H1 (cell line): ENCODE measurements at regions not wholly inside any gene's neighbourhood (a gene's known extent, or its start where the extent isn't known, plus 50 kb on each side); places are given as distances from the start of the nearest gene placed in this dataset.

ENCODE experiments used
- CTCF ChIA-PET: fragments of 300-600 bp; sonication (Branson Sonifier 250); formaldehyde crosslinking; loops from one replicate; lab custom pipeline; 2021; ENCODE audit not compliant: partially characterized antibody; lab: Charles Lee
- POLR2A ChIA-PET: fragments of 300-600 bp; sonication (Branson Sonifier 250); formaldehyde crosslinking; loops from one replicate; lab custom pipeline; 2021; ENCODE audit warnings: inconsistent platforms; ENCODE audit not compliant: partially characterized antibody; lab: Charles Lee
- DNase-seq, 2 experiments: peaks; one replicate each; pipeline versions ENCODE4 v3.0.0 to v3.0.0-alpha.2; 2010 to 2022; ENCODE audit warnings: low spot score in 2 of 2, low read depth in 1 of 2, mixed read lengths in 1 of 2
- FAIRE-seq: peaks from 2 replicates; lab custom pipeline; 2011; peaks lifted over from hg19 to GRCh38; lab: Jason Lieb, UNC
- H2AFZ ChIP-seq: 2 replicates; pipeline ENCODE4 v1.8.1; 2012; ENCODE audit warnings: low read length, inconsistent platforms
- H2AK5ac ChIP-seq: 2 replicates; pipeline ENCODE4 v1.6.1; 2013; ENCODE audit warnings: low read depth, low read length
- H2BK120ac ChIP-seq: replicated peaks from 2 replicates; pipeline ENCODE3; 2013; ENCODE audit warnings: low read depth, low read length, inconsistent platforms
- H2BK12ac ChIP-seq: 2 replicates; pipeline ENCODE4 v1.6.1; 2013; ENCODE audit warnings: low read depth, low read length
- H2BK15ac ChIP-seq: 2 replicates; pipeline ENCODE4 v1.6.1; 2013; ENCODE audit warnings: low read length
- H2BK20ac ChIP-seq: 2 replicates; pipeline ENCODE4 v1.6.1; 2013; ENCODE audit warnings: low read length
- H2BK5ac ChIP-seq: 2 replicates; pipeline ENCODE4 v1.6.1; 2013; ENCODE audit warnings: low read depth, low read length
- H3K14ac ChIP-seq: 2 replicates; pipeline ENCODE4 v1.6.1; 2013; ENCODE audit warnings: inconsistent platforms; ENCODE audit not compliant: insufficient read length
- H3K18ac ChIP-seq: 2 replicates; pipeline ENCODE4 v1.6.1; 2013; ENCODE audit warnings: low read length; ENCODE audit errors: extremely low read depth
- H3K23ac ChIP-seq: 2 replicates; pipeline ENCODE4 v1.6.1; 2013; ENCODE audit warnings: inconsistent platforms; ENCODE audit not compliant: insufficient read length
- H3K23me2 ChIP-seq: 2 replicates; pipeline ENCODE4 v1.6.1; 2013; ENCODE audit warnings: low read depth, low read length
- H3K27ac ChIP-seq: 2 replicates; pipeline ENCODE4 v1.6.1; 2011; ENCODE audit warnings: low read depth, low read length, inconsistent platforms
- H3K27me3 ChIP-seq, 4 experiments: replicated peaks in 1 of 4; 1 replicate in 1 of 4; 2 replicates in 3 of 4; pipeline versions ENCODE4 v1.6.1 to v1.8.1; 2011 to 2013; ENCODE audit warnings: low read length in 3 of 4, mild to moderate bottlenecking in 3 of 4, inconsistent platforms in 2 of 4, mixed read lengths in 2 of 4, moderate library complexity in 1 of 4; ENCODE audit not compliant: control insufficient read depth in 3 of 4, insufficient read depth in 3 of 4; ENCODE audit errors: extremely low read depth in 1 of 4
- H3K36me3 ChIP-seq, 4 experiments: 2 replicates each; pipeline versions ENCODE4 v1.6.1 to v1.8.1; 2011 to 2013; ENCODE audit warnings: mild to moderate bottlenecking in 4 of 4, low read length in 3 of 4, moderate library complexity in 2 of 4, control low read depth in 1 of 4, inconsistent platforms in 1 of 4; ENCODE audit not compliant: insufficient read depth in 4 of 4, control insufficient read depth in 2 of 4
- H3K4ac ChIP-seq: replicated peaks from 2 replicates; pipeline ENCODE3; 2013; ENCODE audit warnings: low read length, low read depth, mixed read lengths, inconsistent platforms; ENCODE audit not compliant: insufficient read length
- H3K4me1 ChIP-seq, 4 experiments: replicated peaks in 1 of 4; 1 replicate in 1 of 4; 2 replicates in 3 of 4; pipeline versions ENCODE4 v1.6.1 to v1.8.1; 2011 to 2013; ENCODE audit warnings: low read length in 3 of 4, inconsistent platforms in 2 of 4, mixed read lengths in 1 of 4; ENCODE audit not compliant: insufficient read depth in 4 of 4, control insufficient read depth in 3 of 4
- H3K4me2 ChIP-seq, 2 experiments: 2 replicates each; pipeline versions ENCODE4 v1.6.1 to v1.8.1; 2011 to 2013; ENCODE audit warnings: low read depth in 2 of 2, low read length in 2 of 2, control low read depth in 1 of 2, inconsistent platforms in 1 of 2, mild to moderate bottlenecking in 1 of 2; ENCODE audit not compliant: insufficient read depth in 1 of 2
- H3K4me3 ChIP-seq, 4 experiments: fragments of 200-600, 300-600 bp in 1 of 4; sonication (generic), shearing (Covaris generic), sonication (Bioruptor Twin) in 1 of 4; 2 replicates each; pipeline versions ENCODE4 v1.5.1 to v1.8.1; 2011 to 2016; ENCODE audit warnings: low read length in 4 of 4, low read depth in 3 of 4, control low read depth in 2 of 4, inconsistent platforms in 2 of 4, mild to moderate bottlenecking in 2 of 4, mixed read lengths in 1 of 4, moderate library complexity in 1 of 4; ENCODE audit not compliant: insufficient read depth in 2 of 4; ENCODE audit errors: extremely low read depth in 1 of 4
- H3K56ac ChIP-seq: replicated peaks from 2 replicates; pipeline ENCODE3; 2013; ENCODE audit warnings: low read depth, mild to moderate bottlenecking, mixed read lengths, low read length, inconsistent platforms; ENCODE audit not compliant: insufficient read length
- H3K79me1 ChIP-seq: 2 replicates; pipeline ENCODE4 v1.6.1; 2013; ENCODE audit warnings: low read depth, low read length, control low read depth
- H3K79me2 ChIP-seq, 2 experiments: 2 replicates each; pipeline versions ENCODE4 v1.6.1 to v1.8.1; 2012 to 2013; ENCODE audit warnings: low read length in 2 of 2, mild to moderate bottlenecking in 2 of 2, inconsistent platforms in 1 of 2; ENCODE audit not compliant: insufficient read depth in 2 of 2, control insufficient read depth in 1 of 2
- H3K9ac ChIP-seq, 4 experiments: replicated peaks in 1 of 4; 1 replicate in 1 of 4; 2 replicates in 3 of 4; pipeline versions ENCODE4 v1.6.1 to v1.8.1; 2011 to 2013; ENCODE audit warnings: low read depth in 3 of 4, low read length in 3 of 4, control low read depth in 2 of 4, mild to moderate bottlenecking in 2 of 4, moderate library complexity in 2 of 4, inconsistent platforms in 1 of 4; ENCODE audit errors: extremely low read depth in 1 of 4
- H3K9me3 ChIP-seq, 2 experiments: 2 replicates each; pipeline versions ENCODE4 v1.6.1 to v1.8.1; 2012 to 2013; ENCODE audit warnings: mild to moderate bottlenecking in 2 of 2, moderate library complexity in 2 of 2, control low read depth in 1 of 2, inconsistent platforms in 1 of 2, low read depth in 1 of 2, low read length in 1 of 2, mixed read lengths in 1 of 2; ENCODE audit not compliant: insufficient read depth in 2 of 2
- H4K20me1 ChIP-seq, 2 experiments: replicated peaks in 1 of 2; 2 replicates each; pipeline versions ENCODE3 to v1.8.1; 2011 to 2013; ENCODE audit warnings: inconsistent platforms in 2 of 2, low read length in 2 of 2, mild to moderate bottlenecking in 1 of 2; ENCODE audit not compliant: insufficient read depth in 2 of 2, control insufficient read depth in 1 of 2
- H4K5ac ChIP-seq: 2 replicates; pipeline ENCODE4 v1.6.1; 2013; ENCODE audit warnings: low read length, low read depth, mixed read lengths, inconsistent platforms; ENCODE audit not compliant: insufficient read length
- H4K8ac ChIP-seq: 2 replicates; pipeline ENCODE4 v1.8.0; 2013; ENCODE audit warnings: mild to moderate bottlenecking, moderate library complexity, low read length, inconsistent platforms; ENCODE audit not compliant: insufficient read depth; ENCODE audit errors: extremely low read depth
- H4K91ac ChIP-seq: replicated peaks from 2 replicates; pipeline ENCODE3; 2013; ENCODE audit warnings: low read length, mixed read lengths, inconsistent platforms; ENCODE audit not compliant: insufficient read length
- ASH2L ChIP-seq: fragments of 200-600, 300-600 bp; sonication (generic); IDR thresholded peaks from one replicate; pipeline ENCODE4 v1.7.1; 2017; ENCODE audit warnings: low read length
- BACH1 ChIP-seq: IDR thresholded peaks from 2 replicates; pipeline ENCODE4 v1.6.1; 2012; ENCODE audit warnings: low read length, improper control_type of control experiment
- BRCA1 ChIP-seq: IDR thresholded peaks from 2 replicates; pipeline ENCODE4 v1.6.1; 2012; ENCODE audit warnings: low read depth, low read length, improper control_type of control experiment
- EGR1 ChIP-seq: IDR thresholded peaks from 2 replicates; pipeline ENCODE4 v1.6.1; 2011; ENCODE audit warnings: low read depth, low read length, borderline replicate concordance
- FOSL1 ChIP-seq: IDR thresholded peaks from 2 replicates; pipeline ENCODE4 v1.6.1; 2011; ENCODE audit warnings: mild to moderate bottlenecking, low read depth, low read length, moderate library complexity; ENCODE audit not compliant: insufficient read depth
- HDAC6 ChIP-seq: IDR thresholded peaks from one replicate; pipeline ENCODE4 v1.7.1; 2012; ENCODE audit warnings: low read depth, mild to moderate bottlenecking, inconsistent platforms, low read length, moderate library complexity
- KDM4A ChIP-seq: IDR thresholded peaks from one replicate; pipeline ENCODE4 v1.7.1; 2012; ENCODE audit warnings: low read depth, mild to moderate bottlenecking, moderate library complexity, low read length, inconsistent platforms; ENCODE audit not compliant: severe bottlenecking
- POU5F1 ChIP-seq: IDR thresholded peaks from 2 replicates; pipeline ENCODE4 v1.6.1; 2011; ENCODE audit warnings: low read depth, mild to moderate bottlenecking, low read length, moderate library complexity
- SIN3A ChIP-seq, 2 experiments: IDR thresholded peaks in 1 of 2; conservative IDR thresholded peaks in 1 of 2; 2 replicates each; pipeline ENCODE4 v1.6.1; 2011 to 2012; ENCODE audit warnings: low read length in 2 of 2, improper control_type of control experiment in 1 of 2, low read depth in 1 of 2, mild to moderate bottlenecking in 1 of 2
- TAF1 ChIP-seq: IDR thresholded peaks from 2 replicates; pipeline ENCODE4 v1.6.1; 2011; ENCODE audit warnings: mild to moderate bottlenecking, low read depth, low read length
- TCF12 ChIP-seq: IDR thresholded peaks from 2 replicates; pipeline ENCODE4 v1.6.1; 2011; ENCODE audit warnings: low read depth, mild to moderate bottlenecking, low read length
- WGBS, 2 experiments: shearing (Covaris generic) in 1 of 2; methylation state at CpG; one replicate each; pipeline versions ENCODE4 v1.1.6 to v1.1.7; 2013 to 2015; ENCODE audit warnings: low lambda C conversion rate in 2 of 2, mixed read lengths in 2 of 2, inconsistent platforms in 1 of 2, low coverage in 1 of 2, missing lambda C conversion rate in 1 of 2; ENCODE audit not compliant: insufficient replicate concordance in 2 of 2, insufficient coverage in 1 of 2, insufficient read length in 1 of 2; ENCODE audit errors: extremely low coverage in 1 of 2, missing lambda C conversion rate in 1 of 2; 5-methylcytosine and 5-hydroxymethylcytosine counted together
- TF ChIP-seq, protein P1 (sequence below): IDR thresholded peaks from 2 replicates; pipeline ENCODE4 v1.6.1; 2012; ENCODE audit warnings: inconsistent platforms
- TF ChIP-seq, protein P2 (sequence below), 3 experiments: IDR thresholded peaks; 1 replicate in 2 of 3; 2 replicates in 1 of 3; pipeline versions ENCODE4 v1.5.1 to v1.6.1; 2011; ENCODE audit warnings: low read length in 3 of 3, mild to moderate bottlenecking in 3 of 3, inconsistent platforms in 2 of 3, low read depth in 1 of 3, moderate library complexity in 1 of 3; ENCODE audit not compliant: insufficient read depth in 1 of 3; ENCODE audit errors: control extremely low read depth in 1 of 3

DNA sequence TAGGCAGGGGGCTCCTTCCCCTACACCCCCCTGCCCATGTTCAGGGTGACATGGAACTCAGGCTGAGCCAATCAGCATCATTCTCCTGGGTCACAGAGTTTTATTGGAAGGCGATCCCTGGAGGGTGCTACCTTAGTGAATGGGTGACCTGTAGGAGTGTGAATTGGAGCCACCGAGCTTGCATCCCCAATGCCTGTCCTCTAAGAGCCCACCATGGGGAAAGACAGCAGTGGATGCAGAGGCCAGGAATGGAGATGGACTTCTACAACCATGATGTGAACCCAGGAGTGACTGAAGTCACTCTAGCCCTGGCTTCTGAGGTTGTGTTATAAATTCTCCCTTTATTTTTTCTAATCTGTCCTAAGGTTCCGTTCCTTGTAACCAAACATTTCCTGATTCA, 89.4 kb downstream of the CCDC71L start:
- WGBS, 2 experiments, result 76% methylated on average over 3 of the region's 3 CpGs; no CpG with 5 or more reads in 1 of the 2 experiments
- FAIRE-seq (no peak), DNase-seq (no peak)
- Histone ChIP-seq H2BK5ac (no peak overlapping the region), H3K23ac (no peak overlapping the region), H2BK20ac (no peak overlapping the region), H3K4ac (no peak overlapping the region), H3K4me3 (no peak overlapping the region), H4K20me1 (no peaks in the 10 kb centered on the region), H3K23me2 (no peaks in the 10 kb centered on the region), H3K9ac (no peak overlapping the region), H3K14ac (no peak overlapping the region), H4K8ac (no peak overlapping the region), H2BK120ac (no peak overlapping the region), H3K4me1 (peaks cover 0 to 3% (median 0%) of the 10 kb centered on the region in 4 experiments; a peak in 1 of 7 replicates), H3K56ac (no peak overlapping the region), H3K9me3 (no peaks in the 10 kb centered on the region), H2BK12ac (no peak overlapping the region), H2AFZ (no peak overlapping the region), H3K79me1 (no peaks in the 10 kb centered on the region), H3K4me2 (no peak overlapping the region), H3K27me3 (no peaks in the 10 kb centered on the region), H3K18ac (no peak overlapping the region), H4K91ac (no peak overlapping the region), H3K79me2 (no peaks in the 10 kb centered on the region), H3K27ac (no peak overlapping the region), H2BK15ac (no peak overlapping the region), H3K36me3 (no peaks in the 10 kb centered on the region), H2AK5ac (no peak overlapping the region), H4K5ac (no peak overlapping the region)
- POLR2A ChIA-PET, result interaction anchor here (1.0 kb wide), 1 partner anchor 26 kb away, joined by 4 read pairs; no protein-coding TSS in a partner anchor
- CTCF ChIA-PET, result no interaction called here
- no peak for TF ChIP-seq TCF12
- no peak for TF ChIP-seq SIN3A (conservative IDR thresholded peaks at IDR 0.05 in 1 of 2, IDR thresholded peaks at IDR 0.05 in 1 of 2; ENCODE audit: low read depth in 1 of 2, low read length in 2 of 2)
- TF ChIP-seq TAF1, result no peak
- TF ChIP-seq BACH1, result no peak
- TF ChIP-seq HDAC6, result no peak
- no peak for TF ChIP-seq ASH2L
- TF ChIP-seq FOSL1, result no peak
- TF ChIP-seq, protein P1, sequence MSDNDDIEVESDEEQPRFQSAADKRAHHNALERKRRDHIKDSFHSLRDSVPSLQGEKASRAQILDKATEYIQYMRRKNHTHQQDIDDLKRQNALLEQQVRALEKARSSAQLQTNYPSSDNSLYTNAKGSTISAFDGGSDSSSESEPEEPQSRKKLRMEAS, result no peak
- TF ChIP-seq BRCA1, result no peak
- no peak for TF ChIP-seq POU5F1
- TF ChIP-seq, protein P2, sequence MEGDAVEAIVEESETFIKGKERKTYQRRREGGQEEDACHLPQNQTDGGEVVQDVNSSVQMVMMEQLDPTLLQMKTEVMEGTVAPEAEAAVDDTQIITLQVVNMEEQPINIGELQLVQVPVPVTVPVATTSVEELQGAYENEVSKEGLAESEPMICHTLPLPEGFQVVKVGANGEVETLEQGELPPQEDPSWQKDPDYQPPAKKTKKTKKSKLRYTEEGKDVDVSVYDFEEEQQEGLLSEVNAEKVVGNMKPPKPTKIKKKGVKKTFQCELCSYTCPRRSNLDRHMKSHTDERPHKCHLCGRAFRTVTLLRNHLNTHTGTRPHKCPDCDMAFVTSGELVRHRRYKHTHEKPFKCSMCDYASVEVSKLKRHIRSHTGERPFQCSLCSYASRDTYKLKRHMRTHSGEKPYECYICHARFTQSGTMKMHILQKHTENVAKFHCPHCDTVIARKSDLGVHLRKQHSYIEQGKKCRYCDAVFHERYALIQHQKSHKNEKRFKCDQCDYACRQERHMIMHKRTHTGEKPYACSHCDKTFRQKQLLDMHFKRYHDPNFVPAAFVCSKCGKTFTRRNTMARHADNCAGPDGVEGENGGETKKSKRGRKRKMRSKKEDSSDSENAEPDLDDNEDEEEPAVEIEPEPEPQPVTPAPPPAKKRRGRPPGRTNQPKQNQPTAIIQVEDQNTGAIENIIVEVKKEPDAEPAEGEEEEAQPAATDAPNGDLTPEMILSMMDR (IDR thresholded peaks at IDR 0.05; ENCODE audit: control extremely low read depth in 1 of 3, insufficient read depth in 1 of 3, low read depth in 1 of 3, low read length in 3 of 3), result no peak
- no peak for TF ChIP-seq KDM4A
- no peak for TF ChIP-seq EGR1
